WTC11 (cell line): ENCODE measurements at regions not wholly inside any gene's neighbourhood (a gene's known extent, or its start where the extent isn't known, plus 50 kb on each side); places are given as distances from the start of the nearest gene placed in this dataset.

Experiments
- CREB1 ChIP-seq: sonication (generic); formaldehyde crosslinking; IDR thresholded peaks from 2 replicates; pipeline ENCODE4 v1.8.0; 2023; ENCODE audit warnings: mild to moderate bottlenecking, missing genetic modification reagents
- ZNF121 ChIP-seq: sonication (generic); formaldehyde crosslinking; IDR thresholded peaks from 2 replicates; pipeline ENCODE4 v1.8.0; 2023; ENCODE audit warnings: missing genetic modification reagents
- TF ChIP-seq, protein P1 (sequence below): fragments of 200-600 bp; IDR thresholded peaks from 2 replicates; pipeline ENCODE4 v1.8.0; 2022; ENCODE audit warnings: antibody characterized with exemption

DNA sequence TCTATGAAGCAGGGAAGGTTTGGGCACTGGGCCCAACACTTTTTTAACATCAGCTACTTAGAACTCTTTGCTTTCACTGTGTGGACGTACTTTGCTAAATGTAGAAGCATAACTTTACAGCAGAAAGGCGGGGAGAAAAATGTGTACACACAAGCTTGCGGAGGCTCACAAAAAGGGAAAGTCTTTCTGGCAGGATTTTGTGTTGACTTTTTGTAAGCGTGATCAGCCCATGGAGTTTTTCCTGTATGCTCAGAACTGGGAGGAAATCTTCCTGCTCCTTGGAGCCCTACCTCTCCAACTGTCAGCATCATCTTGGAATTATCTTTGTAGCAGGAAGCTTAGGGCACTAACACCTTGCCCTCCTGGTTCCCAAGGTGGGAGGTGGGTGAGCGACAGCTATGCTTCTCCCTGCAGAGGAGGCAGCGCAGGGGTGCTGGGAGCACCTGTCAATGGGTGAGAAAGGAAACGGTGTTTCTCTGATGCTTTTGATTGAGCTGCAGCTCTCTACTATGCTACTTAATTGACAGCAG, 321.9 kb downstream of the GADD45G start:
- TF ChIP-seq, protein P1, sequence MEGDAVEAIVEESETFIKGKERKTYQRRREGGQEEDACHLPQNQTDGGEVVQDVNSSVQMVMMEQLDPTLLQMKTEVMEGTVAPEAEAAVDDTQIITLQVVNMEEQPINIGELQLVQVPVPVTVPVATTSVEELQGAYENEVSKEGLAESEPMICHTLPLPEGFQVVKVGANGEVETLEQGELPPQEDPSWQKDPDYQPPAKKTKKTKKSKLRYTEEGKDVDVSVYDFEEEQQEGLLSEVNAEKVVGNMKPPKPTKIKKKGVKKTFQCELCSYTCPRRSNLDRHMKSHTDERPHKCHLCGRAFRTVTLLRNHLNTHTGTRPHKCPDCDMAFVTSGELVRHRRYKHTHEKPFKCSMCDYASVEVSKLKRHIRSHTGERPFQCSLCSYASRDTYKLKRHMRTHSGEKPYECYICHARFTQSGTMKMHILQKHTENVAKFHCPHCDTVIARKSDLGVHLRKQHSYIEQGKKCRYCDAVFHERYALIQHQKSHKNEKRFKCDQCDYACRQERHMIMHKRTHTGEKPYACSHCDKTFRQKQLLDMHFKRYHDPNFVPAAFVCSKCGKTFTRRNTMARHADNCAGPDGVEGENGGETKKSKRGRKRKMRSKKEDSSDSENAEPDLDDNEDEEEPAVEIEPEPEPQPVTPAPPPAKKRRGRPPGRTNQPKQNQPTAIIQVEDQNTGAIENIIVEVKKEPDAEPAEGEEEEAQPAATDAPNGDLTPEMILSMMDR, result no peak
- TF ChIP-seq ZNF121 (CRISPR knock-in tag) (no peak), CREB1 (no peak)
